ENCODE measurements at regions not wholly inside any gene's neighbourhood (a gene's known extent, or its start where the extent isn't known, plus 50 kb on each side); places are given as distances from the start of the nearest gene placed in this dataset.

DNA sequence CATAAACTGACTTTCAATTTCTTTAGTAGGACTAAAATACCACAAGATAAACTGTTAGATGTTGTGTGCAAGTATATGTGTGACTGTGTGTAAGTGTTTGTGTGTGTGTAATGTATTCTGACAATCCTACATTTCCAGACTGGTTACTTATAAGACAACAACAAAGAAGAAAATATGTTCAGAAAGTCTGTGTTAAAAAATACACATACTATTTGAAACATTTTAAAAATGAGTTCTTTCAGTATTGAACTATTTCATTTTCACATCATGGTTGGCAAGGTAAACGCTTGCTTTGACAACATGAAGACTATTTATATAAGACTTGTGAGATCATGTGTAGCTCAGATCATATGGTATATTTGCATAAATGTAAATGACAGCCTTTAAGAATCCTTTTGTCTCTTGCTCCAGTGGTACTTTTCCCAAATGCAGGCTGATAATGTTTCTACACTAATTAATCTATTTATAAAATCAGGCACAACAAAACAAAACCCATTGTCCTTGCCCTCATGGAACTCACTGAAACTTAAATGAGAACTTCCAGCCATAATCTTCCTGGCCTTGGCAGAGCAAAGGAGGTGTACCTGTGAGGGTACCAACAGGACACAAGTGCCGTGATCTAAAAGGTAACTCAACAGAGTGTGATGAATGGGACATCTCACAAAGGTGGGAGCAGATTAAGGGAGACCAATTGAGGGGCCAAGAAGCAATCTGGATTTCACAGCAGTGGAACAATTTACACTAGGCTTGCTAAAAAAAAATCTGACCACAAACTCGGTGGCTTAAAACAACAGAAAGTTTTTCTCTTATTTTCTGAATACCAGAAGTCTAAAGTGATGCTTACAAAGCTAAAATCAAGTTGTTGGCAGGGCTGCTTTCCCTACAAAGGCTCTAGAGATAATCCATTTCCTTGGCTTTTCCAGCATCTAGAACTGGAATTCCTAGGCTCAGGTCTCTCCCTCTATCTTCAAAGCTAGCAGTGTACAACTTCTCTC is 349.0 kb downstream of the TBC1D4 start:
- DNase-seq (ENCODE audit: low spot score): no peak

DNA sequence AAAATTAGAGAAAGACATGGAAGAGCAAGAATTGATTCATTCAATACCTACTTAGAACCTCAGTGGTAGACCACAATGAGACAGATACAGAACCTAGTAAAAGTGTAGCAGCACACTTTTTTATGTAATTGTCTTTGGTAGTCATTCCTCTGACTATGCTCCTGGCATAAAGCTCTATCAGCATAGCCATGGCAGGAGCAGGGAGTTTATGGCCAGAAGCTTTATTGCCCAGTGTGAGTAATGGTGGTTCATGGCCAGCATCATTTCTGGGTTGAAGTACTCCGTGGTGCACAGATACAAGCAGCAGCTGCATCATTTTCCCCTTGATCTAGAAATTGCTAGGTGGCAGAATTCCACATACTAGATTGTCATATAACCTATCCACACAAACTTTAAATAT is 352.6 kb downstream of the TBC1D4 start:
- no peak for DNase-seq (ENCODE audit: low spot score)

DNA sequence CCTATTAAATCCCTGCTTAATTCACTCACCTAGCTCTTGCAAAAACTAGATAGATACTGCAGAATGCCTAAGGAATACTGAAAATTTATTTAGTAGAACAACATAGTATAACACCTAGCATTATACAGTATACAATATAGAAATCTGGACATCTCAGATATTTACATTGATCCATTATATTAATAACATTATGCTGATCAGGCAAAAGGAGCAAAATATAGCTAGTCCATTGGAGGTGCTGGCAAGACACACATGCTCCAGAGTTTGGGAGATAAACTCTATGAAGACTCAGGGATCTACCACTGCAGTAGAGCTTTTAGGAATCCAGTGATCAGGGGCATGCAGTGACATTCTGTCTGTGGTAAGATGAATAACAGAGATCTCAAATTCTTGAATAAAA is 357.6 kb downstream of the TBC1D4 start:
- no peak for DNase-seq (ENCODE audit: low spot score)

DNA sequence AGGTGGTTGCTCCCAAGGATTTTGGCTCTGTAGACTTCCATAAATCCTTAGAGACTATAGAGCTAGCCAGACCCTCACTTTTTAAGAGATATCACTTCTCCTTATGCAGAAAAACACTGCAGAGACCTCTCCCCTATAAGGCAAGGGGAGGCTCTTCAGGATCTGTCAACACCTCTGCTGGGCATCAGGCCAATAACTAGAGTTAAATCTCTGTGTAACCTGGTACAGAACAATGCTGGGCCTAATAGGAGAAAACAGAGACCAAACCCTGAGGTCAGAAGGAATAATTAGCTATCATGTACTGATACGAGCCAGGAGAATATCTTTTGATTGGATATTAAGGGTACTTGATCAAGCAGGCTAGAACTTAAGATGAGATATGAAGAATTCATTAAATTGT is 358.5 kb downstream of the TBC1D4 start:
- no peak for DNase-seq (ENCODE audit: low spot score)

DNA sequence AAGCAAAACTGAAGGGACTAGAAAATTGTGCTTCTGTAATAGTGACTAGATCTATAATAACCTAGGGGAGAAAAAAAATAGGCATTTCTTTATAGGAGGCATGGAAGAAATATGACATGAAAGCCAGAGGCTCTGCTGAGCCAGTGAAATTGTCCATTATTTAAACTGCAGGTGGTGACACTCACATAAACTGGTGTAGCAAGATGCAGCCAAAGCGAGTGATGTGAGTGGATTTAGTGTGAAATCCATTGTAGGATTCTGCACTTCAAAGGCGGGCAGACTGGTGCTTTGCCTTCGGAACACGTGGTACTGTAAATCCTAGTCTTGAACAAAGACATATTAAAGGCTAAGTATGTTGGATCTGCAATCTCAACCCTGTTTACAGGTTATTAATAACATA is 361.9 kb downstream of the TBC1D4 start:
- no peak for DNase-seq (ENCODE audit: low spot score)

DNA sequence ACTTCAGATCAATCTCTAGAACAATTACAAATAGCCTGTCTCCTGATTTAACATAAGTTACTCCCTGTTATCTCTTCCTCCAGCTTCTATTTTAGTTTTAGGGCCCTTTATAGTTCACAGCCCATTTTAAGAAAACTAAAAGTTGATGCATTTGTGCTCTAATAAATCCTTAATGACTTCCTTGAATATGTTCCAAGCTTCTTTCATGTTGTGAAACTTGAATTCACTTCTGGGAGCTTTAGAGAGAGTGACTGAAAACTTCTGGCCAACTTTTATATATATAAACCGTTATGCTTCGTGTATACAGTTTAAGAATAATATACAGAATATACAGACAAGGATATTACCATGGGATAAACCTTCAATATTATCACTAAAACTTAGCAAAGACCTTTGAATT is 366.8 kb downstream of the TBC1D4 start:
- DNase-seq (ENCODE audit: low spot score): no peak

DNA sequence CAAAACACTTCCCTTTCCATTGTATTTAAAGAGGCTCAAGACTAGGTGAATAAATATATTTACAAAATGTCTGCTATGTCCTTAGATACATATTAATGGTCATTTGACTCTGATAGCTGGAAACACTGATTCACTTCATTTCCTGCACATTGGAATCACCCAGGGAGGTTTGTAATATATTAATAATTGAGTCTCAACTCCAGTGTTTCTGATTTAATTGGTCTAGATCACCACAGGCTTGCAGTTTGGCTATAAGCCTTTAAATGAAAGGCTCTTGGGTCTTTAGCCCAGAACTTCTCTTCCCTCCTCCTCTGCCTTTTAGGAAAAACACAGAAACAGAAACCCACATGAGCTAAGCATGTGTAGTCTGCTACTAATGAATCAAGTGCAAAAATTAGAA is 378.0 kb downstream of the TBC1D4 start:
- no peak for DNase-seq (ENCODE audit: low spot score)

DNA sequence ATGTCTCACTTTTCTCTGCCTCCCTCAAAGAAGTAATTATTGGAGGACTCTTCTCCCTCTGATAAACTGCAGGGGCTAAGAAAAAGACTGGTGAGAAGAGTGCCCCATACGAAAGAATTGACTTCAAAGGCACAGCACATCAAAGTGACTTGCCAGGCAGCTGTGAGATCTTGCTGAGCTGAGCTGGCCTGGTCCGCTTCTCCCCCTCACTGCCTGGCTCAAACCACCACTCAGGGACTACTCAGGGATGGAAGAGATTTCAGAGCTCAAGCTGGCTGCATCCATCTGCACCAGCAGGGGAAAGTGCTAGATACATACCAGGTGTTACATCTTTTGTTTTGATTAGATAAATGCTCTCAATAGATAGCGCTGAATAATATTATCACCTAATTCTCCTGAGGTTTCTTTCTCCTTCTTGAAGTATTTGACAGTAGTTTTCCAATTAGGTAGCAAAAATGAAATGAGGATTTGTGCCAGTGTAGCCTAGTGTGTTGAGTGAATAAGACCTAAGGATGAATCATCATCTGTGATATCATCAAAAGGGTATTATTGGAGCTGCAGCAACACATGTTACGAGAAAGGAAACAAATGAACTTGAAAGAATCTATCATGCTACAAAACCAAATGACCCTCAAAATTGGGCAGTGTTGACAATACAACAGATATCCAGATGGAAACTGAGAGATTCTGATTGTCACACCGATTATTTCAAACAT is 379.8 kb downstream of the TBC1D4 start:
- no peak for DNase-seq (ENCODE audit: low spot score)

DNA sequence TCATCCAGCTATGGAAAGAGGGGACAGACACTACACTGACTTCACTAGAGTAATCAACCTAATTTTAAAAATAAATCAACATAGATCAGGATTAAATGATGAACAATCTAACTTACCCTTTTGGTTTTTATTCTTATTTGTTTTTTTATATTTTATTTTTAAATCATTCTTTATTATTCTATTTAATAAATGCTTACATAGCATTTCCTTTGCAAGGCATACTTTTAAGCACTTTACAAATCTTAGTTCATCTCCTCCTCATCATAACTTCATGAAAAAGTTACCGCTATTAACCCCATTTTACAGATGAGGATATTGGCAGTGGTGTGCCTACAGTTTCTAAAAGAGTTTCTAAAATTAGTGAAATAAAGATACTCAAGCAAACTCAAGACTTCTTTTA is 380.6 kb downstream of the TBC1D4 start:
- no peak for DNase-seq (ENCODE audit: low spot score)

DNA sequence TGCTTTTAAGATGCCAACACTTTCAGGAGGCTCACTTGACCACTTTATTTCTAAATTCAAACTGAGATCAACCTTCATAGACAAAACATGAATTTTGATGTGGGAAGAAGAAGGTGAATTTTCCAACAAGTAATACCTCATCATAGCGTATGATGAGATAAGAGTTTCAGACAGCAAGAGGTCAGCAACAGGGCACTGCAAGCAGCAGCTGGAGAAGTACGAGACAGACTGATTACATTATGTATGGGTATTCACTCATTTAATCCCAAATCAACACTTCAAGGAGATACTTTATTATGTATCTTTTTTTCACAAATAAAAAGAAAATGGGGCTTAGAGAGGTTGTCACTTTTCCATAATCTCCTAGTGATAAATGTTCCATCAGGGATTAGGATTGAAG is 389.8 kb downstream of the TBC1D4 start:
- no peak for DNase-seq (ENCODE audit: low spot score)

DNA sequence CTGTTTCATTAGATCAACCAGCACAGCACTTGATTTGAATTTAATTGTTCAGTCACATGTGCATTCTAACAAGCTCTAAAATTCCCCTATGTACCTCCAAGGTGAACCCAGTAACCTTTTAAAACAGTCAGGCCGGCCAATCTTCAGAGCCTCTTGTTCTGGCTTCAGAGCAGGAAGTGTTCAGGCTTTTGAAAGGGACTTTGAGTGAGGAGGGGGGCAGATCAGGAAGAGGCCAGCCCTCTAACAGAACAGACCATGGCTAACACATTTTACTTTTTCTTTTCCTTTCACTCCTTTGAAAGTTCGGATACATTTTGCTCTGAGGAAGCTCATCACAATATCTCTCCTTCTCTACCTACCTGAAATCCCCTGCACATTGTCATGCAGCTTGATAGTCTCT is 390.3 kb downstream of the TBC1D4 start:
- no peak for DNase-seq (ENCODE audit: low spot score)

DNA sequence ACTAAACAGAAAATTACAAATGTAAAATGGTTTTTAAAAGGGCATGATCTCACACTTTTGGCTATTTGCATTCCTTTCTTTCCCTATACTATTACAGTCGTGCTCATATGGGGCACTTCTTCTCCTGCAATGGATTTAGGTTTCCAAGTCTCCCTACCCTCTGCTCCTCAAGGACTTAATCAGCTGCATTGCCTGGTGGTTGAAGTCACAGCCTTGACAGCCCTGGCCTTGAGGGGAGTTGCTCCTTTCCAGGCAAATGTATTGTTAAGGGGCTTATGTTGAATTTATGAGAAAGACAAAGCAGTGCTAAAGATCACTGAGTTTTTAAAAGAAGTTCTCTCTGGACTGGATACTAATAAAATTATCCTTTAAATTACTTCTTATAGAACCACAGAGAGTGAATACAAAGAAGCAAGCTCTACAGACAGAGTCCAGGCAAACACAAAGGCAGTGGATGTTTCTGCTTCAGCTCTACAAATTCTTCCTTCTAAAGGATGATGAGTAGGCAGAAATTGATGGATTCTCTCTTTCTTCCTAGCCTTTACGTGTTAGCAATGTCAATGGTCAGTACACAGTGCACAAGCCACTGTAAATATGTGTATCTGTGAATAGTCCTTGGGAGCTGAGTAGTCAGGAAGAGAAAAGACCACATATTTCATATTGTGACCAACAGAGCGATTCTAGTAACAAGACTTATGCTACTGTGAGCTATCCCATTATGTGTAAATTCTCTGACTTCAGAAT is 390.9 kb downstream of the TBC1D4 start:
- DNase-seq (ENCODE audit: low spot score): no peak

DNA sequence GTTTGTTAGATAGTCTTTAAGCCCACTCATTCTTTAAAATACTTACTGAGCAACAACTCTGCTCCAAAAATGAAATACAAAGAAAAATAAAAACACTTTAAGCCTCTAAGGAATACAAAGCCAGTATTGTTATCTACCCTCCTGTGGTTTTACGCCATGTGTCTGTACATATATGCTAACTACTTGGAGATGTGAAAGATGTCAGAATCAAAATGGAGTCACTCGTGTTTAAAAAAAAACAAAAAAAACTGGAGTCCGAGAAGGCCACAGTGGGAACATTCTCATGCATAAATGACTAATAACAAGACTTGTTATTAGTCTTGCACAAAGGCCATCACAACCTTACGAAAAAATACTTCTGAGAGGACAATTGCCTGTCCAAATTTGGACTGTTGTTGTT is 393.1 kb downstream of the TBC1D4 start:
- DNase-seq (ENCODE audit: low spot score): no peak

DNA sequence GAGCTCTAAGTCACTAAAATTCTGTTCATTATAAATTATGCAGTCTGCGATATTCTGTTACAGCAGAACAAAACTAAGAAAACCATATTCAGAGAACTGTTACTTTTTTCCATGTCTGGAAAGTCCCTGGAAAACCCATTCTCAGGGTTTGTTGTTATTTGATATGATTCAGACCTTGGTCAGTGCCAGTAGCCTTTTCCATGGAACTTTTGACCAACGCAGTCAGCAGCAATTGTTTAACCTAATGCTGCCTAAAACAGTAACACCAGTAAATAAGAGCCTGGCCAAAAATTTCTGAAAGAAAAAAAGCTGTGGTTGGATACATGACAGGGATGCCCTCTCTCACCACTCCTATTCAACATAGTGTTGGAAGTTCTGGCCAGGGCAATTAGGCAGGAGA is 402.7 kb downstream of the TBC1D4 start:
- no peak for DNase-seq (ENCODE audit: low spot score)

DNA sequence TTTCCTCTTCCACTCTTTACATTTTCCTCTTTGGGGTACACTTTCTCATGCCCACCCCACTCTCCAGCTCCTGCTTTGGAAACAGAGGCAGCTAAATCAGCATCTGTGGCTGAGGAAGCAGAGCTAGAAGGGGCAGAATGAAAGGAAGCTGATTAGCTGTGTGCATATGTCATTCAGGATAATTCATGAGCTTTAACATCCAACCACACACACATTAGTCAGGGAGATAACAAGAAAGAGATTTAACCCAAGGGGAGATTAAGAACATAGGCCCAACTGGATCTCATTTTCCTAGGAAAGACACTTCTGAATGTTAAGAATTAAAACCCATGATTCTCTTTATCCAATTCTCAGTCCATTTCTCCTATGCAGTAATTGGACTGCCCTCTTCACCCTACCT is 405.5 kb downstream of the TBC1D4 start:
- no peak for DNase-seq (ENCODE audit: low spot score)

DNA sequence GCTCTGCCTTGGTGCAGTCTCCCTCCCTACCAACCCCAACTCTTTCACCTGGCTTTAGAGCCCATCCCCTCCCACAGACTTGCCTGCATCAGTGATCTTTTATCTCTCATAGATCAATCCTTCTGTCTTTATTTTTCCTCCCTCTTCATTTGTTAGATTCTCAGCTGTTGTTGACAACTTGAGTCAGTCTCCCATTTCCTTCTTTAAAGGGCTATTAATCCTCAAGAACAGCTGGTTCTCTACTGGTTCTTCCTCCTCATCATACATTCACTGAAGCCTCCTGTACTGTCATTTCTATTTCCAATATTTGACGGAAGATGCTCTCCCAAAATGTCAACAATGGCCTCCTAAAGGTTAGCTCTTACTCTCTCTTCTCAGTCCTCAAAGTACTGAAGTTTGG is 408.2 kb downstream of the TBC1D4 start:
- no peak for DNase-seq (ENCODE audit: low spot score)

DNA sequence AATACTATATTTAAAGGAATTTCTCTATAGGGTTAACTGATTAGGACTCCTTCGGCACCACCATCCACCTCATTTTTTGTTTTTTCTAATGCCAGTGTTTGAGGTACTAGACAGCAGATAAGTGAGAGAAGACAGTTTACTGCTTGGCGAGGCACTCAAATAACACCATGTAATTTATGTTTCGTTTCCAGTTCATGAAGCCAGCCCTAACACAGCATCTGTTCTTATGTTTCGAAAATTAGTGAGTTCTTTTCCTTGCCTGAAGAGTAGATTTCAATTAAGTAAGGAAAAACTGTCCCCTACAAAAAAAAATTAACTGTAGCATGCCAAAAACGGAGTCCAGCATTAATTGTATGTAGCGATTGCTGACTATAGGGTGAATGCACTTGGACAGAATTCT is 409.1 kb downstream of the TBC1D4 start:
- no peak for DNase-seq (ENCODE audit: low spot score)

DNA sequence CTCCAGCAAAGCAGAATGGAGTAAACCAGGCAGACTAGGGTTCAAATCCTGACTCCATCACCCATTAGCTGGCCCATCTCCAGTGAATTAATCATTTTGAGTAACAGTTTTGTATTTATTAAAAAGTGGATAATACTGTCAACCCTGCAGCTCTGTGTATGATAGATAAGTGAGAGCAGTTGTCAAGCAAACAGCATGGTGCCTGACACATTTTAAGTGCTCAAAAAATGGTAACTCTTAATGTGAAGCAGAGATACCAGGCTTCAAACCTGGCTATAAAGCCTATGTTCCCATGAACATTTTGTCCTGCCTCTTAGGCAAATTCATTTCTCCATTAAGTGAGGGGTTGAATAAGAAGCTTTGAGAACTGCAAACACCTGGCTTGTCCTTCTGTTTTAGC is 409.6 kb downstream of the TBC1D4 start:
- DNase-seq (ENCODE audit: low spot score): no peak

DNA sequence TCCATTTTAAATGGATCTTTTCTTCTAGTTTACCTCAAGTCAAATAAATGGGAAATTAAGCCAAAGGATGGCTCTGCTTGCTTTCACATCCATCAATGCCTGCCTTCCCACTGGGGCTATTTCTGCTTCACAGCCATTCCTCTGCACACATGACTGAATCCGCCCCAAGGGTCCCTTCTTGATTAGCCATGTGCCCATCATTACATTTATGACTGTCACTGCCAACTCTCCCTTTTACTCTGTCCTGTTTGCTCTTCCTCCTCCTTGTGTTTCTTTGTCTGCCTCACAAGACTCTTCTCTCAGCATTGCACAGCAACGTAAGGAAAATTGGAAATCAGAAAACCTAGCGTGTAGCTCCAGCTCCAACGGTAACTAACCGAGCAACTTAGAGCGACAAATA is 410.2 kb downstream of the TBC1D4 start:
- DNase-seq (ENCODE audit: low spot score): no peak

DNA sequence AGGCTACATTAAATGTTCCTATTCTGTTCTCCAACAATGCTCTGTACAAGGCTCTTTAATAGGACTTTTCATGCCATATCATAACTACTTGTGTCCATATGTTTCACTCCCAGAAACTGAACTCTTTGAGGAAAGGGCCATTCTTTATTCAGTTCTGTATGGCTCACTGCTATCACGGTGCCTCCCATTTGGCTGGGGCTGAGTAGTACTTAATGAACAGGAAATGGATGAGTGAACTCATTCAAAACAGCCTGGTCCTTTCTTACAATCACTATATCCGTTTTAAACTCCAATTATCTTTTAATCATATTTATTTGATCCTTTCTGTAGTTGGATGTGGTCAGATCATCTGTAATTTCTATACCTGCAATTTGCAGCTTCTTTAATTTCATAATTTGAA is 410.6 kb downstream of the TBC1D4 start:
- DNase-seq (ENCODE audit: low spot score): no peak

DNA sequence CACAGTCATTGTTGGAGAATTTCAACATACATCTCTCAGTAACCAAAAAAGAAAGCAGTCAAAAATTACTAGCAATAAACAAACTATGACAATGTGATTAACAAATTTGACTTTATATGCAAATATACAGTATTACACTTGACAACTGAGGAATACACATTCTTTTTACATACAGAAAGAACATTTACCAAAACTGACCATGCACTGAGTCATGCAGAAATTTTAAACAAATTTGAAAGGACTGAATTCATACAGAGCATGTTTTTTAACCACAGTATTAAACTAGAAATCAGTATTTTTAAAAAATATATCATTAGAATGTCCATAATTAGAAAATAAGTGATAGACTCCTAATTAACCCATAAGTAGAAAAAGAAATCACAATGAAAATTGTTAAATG is 420.1 kb downstream of the TBC1D4 start:
- no peak for DNase-seq (ENCODE audit: low spot score)

DNA sequence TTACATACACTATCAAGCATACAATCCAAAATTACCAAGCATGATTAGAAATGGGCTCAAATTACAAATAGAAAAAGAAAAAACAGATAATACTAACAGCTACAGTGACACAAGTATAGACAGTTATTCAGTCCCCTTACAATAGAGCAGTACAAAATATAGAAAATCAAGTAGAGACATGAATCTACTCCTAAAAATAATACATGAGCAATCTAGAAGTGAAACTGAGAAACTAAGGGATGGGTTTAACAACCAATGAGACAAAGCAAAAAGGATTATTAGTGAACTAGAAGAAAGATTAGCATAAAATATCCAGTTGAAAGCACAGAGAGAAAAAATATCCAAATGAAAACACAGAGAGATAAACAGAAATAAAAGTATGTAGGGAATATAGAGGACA is 426.7 kb downstream of the TBC1D4 start:
- DNase-seq (ENCODE audit: low spot score): no peak

DNA sequence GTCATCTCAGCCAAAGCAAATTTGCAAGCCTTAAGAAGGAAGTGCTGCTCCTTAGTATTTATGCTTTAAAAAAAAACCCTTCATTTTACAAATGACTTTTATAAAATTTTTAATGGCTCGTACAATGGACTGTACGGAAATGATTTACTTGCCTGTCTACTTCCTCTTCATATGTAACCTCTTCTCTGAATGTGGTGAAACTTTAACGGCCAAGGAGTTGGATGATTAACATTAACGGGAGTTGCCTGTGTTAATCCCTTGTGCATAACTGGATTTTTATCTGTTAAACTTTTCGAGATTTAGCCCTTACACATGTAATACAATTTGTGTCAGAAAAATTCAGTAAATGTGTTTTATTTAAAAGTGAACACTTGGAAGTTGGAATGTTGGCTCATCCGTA is 429.4 kb downstream of the TBC1D4 start:
- DNase-seq (ENCODE audit: low spot score): no peak
